H1 (cell line): ENCODE measurements at regions not wholly inside any gene's neighbourhood (a gene's known extent, or its start where the extent isn't known, plus 50 kb on each side); places are given as distances from the start of the nearest gene placed in this dataset.

ENCODE experiments used
- BACH1 ChIP-seq: IDR thresholded peaks from 2 replicates; pipeline ENCODE4 v1.6.1; 2012; ENCODE audit warnings: low read length, improper control_type of control experiment
- CEBPB ChIP-seq: IDR thresholded peaks from 2 replicates; pipeline ENCODE4 v1.6.1; 2012; ENCODE audit warnings: low read depth, low read length
- CTCF ChIP-seq, 3 experiments: IDR thresholded peaks; 1 replicate in 2 of 3; 2 replicates in 1 of 3; pipeline versions ENCODE4 v1.5.1 to v1.6.1; 2011; ENCODE audit warnings: low read length in 3 of 3, mild to moderate bottlenecking in 3 of 3, inconsistent platforms in 2 of 3, low read depth in 1 of 3, moderate library complexity in 1 of 3; ENCODE audit not compliant: insufficient read depth in 1 of 3; ENCODE audit errors: control extremely low read depth in 1 of 3
- EZH2 ChIP-seq: fragments of 200-600 bp; sonication (generic); IDR thresholded peaks from 2 replicates; pipeline ENCODE4 v1.7.1; 2012; ENCODE audit warnings: low read depth, mild to moderate bottlenecking, moderate library complexity, low read length, inconsistent platforms; ENCODE audit not compliant: severe bottlenecking
- GABPA ChIP-seq: IDR thresholded peaks from 2 replicates; pipeline ENCODE4 v1.6.1; 2011; ENCODE audit warnings: mild to moderate bottlenecking, low read length, moderate library complexity, borderline replicate concordance; ENCODE audit not compliant: insufficient read depth
- HDAC2 ChIP-seq, 2 experiments: fragments of 300-600 bp in 1 of 2; sonication (generic) in 1 of 2; IDR thresholded peaks; 2 replicates each; pipeline ENCODE4 v1.6.1; 2011 to 2012; ENCODE audit warnings: low read depth in 2 of 2, low read length in 2 of 2, mild to moderate bottlenecking in 2 of 2, moderate library complexity in 2 of 2, borderline replicate concordance in 1 of 2, inconsistent platforms in 1 of 2
- JUN ChIP-seq: IDR thresholded peaks from 2 replicates; pipeline ENCODE4 v1.6.1; 2011; ENCODE audit warnings: low read depth, mild to moderate bottlenecking, improper control_type of control experiment, low read length
- POLR2A ChIP-seq, 2 experiments: IDR thresholded peaks; 1 replicate in 1 of 2; 2 replicates in 1 of 2; pipeline ENCODE4 v1.6.1; 2011; ENCODE audit warnings: low read depth in 2 of 2, low read length in 2 of 2, mild to moderate bottlenecking in 2 of 2; ENCODE audit errors: control extremely low read depth in 1 of 2
- RAD21 ChIP-seq, 2 experiments: IDR thresholded peaks in 1 of 2; conservative IDR thresholded peaks in 1 of 2; 2 replicates each; pipeline ENCODE4 v1.6.1; 2011; ENCODE audit warnings: low read depth in 2 of 2, low read length in 2 of 2, improper control_type of control experiment in 1 of 2, inconsistent platforms in 1 of 2, mild to moderate bottlenecking in 1 of 2, moderate library complexity in 1 of 2
- SIRT6 ChIP-seq: IDR thresholded peaks from one replicate; pipeline ENCODE4 v1.7.1; 2012; ENCODE audit warnings: low read length, inconsistent platforms
- USF2 ChIP-seq: IDR thresholded peaks from 2 replicates; pipeline ENCODE4 v1.6.1; 2011; ENCODE audit warnings: low read length, improper control_type of control experiment
- YY1 ChIP-seq: IDR thresholded peaks from 2 replicates; pipeline ENCODE4 v1.6.1; 2011; ENCODE audit warnings: low read depth, mild to moderate bottlenecking, low read length
- ZNF274 ChIP-seq: IDR thresholded peaks from 2 replicates; pipeline ENCODE4 v1.7.0; 2012; ENCODE audit warnings: low read length, borderline replicate concordance; ENCODE audit errors: extremely low read depth

GRCh38 chr14:65864549-65864948 is 452.0 kb downstream of the FUT8 start:
- TF ChIP-seq USF2 (no peak), GABPA (no peak), CEBPB (no peak), HDAC2 (IDR thresholded peaks at IDR 0.05; ENCODE audit: borderline replicate concordance in 1 of 2, low read depth in 2 of 2, low read length in 2 of 2) (no peak), RAD21 (IDR thresholded peaks at IDR 0.05 in 1 of 2, conservative IDR thresholded peaks at IDR 0.05 in 1 of 2; ENCODE audit: low read depth in 2 of 2, low read length in 2 of 2) (no peak), ZNF274 (no peak), POLR2A (IDR thresholded peaks at IDR 0.05; ENCODE audit: control extremely low read depth in 1 of 2, low read depth in 2 of 2, low read length in 2 of 2) (no peak), EZH2 (no peak), BACH1 (no peak), SIRT6 (no peak), JUN (no peak), YY1 (no peak), CTCF (IDR thresholded peaks at IDR 0.05; ENCODE audit: control extremely low read depth in 1 of 3, insufficient read depth in 1 of 3, low read depth in 1 of 3, low read length in 3 of 3) (no peak)
